ENCODE measurements at regions not wholly inside any gene's neighbourhood (a gene's known extent, or its start where the extent isn't known, plus 50 kb on each side); places are given as distances from the start of the nearest gene placed in this dataset.

GRCh38 chr10:57341294-57341693 lies 926.4 kb downstream of the IPMK start:
- H3K27ac ChIP-seq (replicated peaks): no peak overlapping the region
- no peak for TF ChIP-seq CTCF (IDR thresholded peaks at IDR 0.05; ENCODE audit: borderline replicate concordance)
- intact Hi-C loops (cut with micrococcal nuclease): no loop called here
- peaks cover 33% of the 10 kb centered on the region for H3K9me3 ChIP-seq (replicated peaks)
- H3K4me3 ChIP-seq: no peak overlapping the region
- H3K27me3 ChIP-seq (ENCODE audit: low read depth): no peaks in the 10 kb centered on the region
- no peaks in the 10 kb centered on the region for H3K36me3 ChIP-seq
- DNase-seq: no peak
- H3K4me1 ChIP-seq: no peaks in the 10 kb centered on the region

DNA sequence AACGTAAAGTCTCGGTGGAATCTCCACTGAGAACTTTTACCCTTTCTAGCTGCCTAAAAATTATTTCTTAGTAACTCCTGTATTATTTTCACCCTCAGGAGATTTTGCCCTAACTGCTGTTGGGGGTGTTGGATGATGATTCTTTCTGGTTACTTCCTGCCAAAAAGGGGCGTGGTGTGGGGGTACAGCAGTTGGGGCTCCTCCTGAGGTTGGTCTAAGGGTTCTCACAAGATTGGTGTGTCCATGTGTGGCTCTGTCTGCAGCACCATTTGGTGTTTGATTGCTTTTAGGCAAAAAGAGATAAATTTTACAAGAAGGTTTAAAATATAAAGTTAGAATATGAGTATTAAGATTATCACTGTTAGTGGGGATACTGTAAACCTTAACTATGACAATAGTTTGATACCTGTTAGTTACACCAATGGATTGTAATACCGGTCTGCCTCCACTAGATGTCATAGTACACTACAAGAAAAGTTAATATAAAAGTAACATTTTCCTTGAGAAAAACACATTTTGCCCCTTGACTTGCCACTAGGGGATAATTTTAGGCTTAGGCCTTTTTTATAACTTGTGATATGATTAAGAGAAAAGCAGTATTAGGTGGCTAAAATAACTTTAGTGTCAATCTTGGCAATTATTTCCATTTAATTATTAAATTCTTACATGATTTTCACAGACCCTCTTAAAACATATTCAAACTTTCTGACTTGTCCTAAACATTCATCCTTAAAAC lies 928.7 kb downstream of the IPMK start:
- no peak for DNase-seq
- Histone ChIP-seq H3K36me3 (no peaks in the 10 kb centered on the region), H3K9me3 (replicated peaks) (peaks cover 17% of the 10 kb centered on the region), H3K4me3 (no peak overlapping the region), H3K4me1 (no peaks in the 10 kb centered on the region), H3K27me3 (ENCODE audit: low read depth) (no peaks in the 10 kb centered on the region), H3K27ac (replicated peaks) (no peak overlapping the region)
- intact Hi-C loops (cut with micrococcal nuclease): no loop called here
- peak; percentile 75 for TF ChIP-seq CTCF (IDR thresholded peaks at IDR 0.05; ENCODE audit: borderline replicate concordance)

DNA sequence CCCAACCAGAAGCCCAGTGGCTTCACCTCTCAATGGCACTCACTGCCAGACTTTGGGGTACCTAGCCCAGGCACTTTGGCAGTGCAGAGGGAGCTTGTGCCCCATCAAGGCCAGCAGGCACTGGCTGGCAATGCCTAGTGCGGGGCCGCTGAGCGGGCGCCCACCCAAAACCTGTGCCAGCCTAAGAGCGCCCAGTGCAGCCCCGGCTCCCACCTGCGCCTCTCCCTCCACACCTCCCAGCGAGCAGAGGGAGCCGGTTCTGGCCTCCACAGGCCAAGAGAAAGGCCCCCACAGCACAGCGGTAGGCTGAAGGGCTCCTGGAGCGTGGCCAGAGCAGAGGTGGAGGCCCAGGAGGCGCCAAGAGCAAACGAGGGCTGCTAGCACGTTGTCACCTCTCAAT lies 930.8 kb downstream of the IPMK start:
- no peak for TF ChIP-seq CTCF (IDR thresholded peaks at IDR 0.05; ENCODE audit: borderline replicate concordance)
- Histone ChIP-seq H3K27me3 (ENCODE audit: low read depth) (no peaks in the 10 kb centered on the region), H3K9me3 (replicated peaks) (no peaks in the 10 kb centered on the region), H3K36me3 (no peaks in the 10 kb centered on the region), H3K4me3 (no peak overlapping the region), H3K27ac (replicated peaks) (no peak overlapping the region), H3K4me1 (no peaks in the 10 kb centered on the region)
- intact Hi-C loops (cut with micrococcal nuclease): no loop called here
- DNase-seq: no peak

GRCh38 chr10:57336341-57336740 lies 931.4 kb downstream of the IPMK start:
- no peaks in the 10 kb centered on the region for H3K4me1 ChIP-seq
- TF ChIP-seq CTCF (IDR thresholded peaks at IDR 0.05; ENCODE audit: borderline replicate concordance): no peak
- H3K27ac ChIP-seq (replicated peaks): no peak overlapping the region
- H3K4me3 ChIP-seq: no peak overlapping the region
- H3K27me3 ChIP-seq (ENCODE audit: low read depth): no peaks in the 10 kb centered on the region
- no peaks in the 10 kb centered on the region for H3K9me3 ChIP-seq (replicated peaks)
- intact Hi-C loops (cut with micrococcal nuclease): no loop called here
- DNase-seq: no peak
- H3K36me3 ChIP-seq: no peaks in the 10 kb centered on the region

DNA sequence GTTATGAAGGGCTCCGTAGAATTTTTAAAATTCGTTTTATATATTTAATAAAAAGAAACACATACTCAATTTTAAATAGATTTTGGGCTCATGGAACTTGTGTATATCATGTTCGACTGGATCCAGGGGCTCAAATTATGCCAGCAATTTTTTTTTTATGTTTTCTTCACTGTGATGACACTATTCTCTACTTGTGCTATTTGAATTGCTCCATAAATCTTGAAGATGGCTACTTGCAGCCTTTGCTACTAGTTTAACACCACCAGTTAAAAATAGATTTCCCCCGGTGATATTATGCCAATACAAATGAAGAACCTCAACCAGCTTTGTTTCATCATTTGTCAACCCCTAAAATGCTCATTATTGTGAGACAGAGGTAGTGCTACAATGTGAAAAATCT lies 933.2 kb downstream of the IPMK start:
- no peak for DNase-seq
- H3K4me1 ChIP-seq: no peaks in the 10 kb centered on the region
- no peaks in the 10 kb centered on the region for H3K27me3 ChIP-seq (ENCODE audit: low read depth)
- H3K27ac ChIP-seq (replicated peaks): no peak overlapping the region
- TF ChIP-seq CTCF (IDR thresholded peaks at IDR 0.05; ENCODE audit: borderline replicate concordance): no peak
- no peak overlapping the region for H3K4me3 ChIP-seq
- H3K36me3 ChIP-seq: no peaks in the 10 kb centered on the region
- H3K9me3 ChIP-seq (replicated peaks): no peaks in the 10 kb centered on the region
- intact Hi-C loops (cut with micrococcal nuclease): no loop called here

Measured in left ventricle myocardium inferior (tissue), 1 donor.